ENCODE measurements at regions not wholly inside any gene's neighbourhood (a gene's known extent, or its start where the extent isn't known, plus 50 kb on each side); places are given as distances from the start of the nearest gene placed in this dataset.
"Not testable (repeated sequence)": the region's sequence is repeated elsewhere in the genome, so short reads cannot be mapped to it uniquely, and the experiment has no call there.

GRCh38 chr6:56789879-56790278 is 147.2 kb upstream of the DST start:
- Mint-ChIP-seq H3K27ac (no peak overlapping the region), H3K27me3 (peaks cover 14% of the 10 kb centered on the region), H3K4me3 (no peak overlapping the region), H3K4me1 (no peaks in the 10 kb centered on the region), H3K36me3 (peaks cover 2% of the 10 kb centered on the region), H3K9me3 (peaks cover 0 to 3% (median 1%) of the 10 kb centered on the region in 3 donors)

- Mint-ChIP-seq H3K9me3 (peaks cover 0 to 3% (median 1%) of the 10 kb centered on the region in 3 donors), H3K27me3 (peaks cover 14% of the 10 kb centered on the region), H3K4me1 (no peaks in the 10 kb centered on the region), H3K27ac (no peak overlapping the region), H3K4me3 (no peak overlapping the region), H3K36me3 (peaks cover 2% of the 10 kb centered on the region)
These were observed 146.7 kb upstream of the DST start for GRCh38 chr6:56789342-56789741.

GRCh38 chr6:56787209-56787608 is 144.5 kb upstream of the DST start:
- Mint-ChIP-seq H3K36me3 (peaks cover 2% of the 10 kb centered on the region), H3K9me3 (peaks cover 0 to 3% (median 1%) of the 10 kb centered on the region in 3 donors), H3K27me3 (peaks cover 12% of the 10 kb centered on the region), H3K4me1 (no peaks in the 10 kb centered on the region), H3K27ac (no peak overlapping the region), H3K4me3 (no peak overlapping the region)

GRCh38 chr6:56786256-56786655 is 143.6 kb upstream of the DST start:
- Mint-ChIP-seq H3K4me1 (no peaks in the 10 kb centered on the region), H3K9me3 (peaks cover 0 to 1% (median 0%) of the 10 kb centered on the region in 3 donors), H3K27me3 (peaks cover 12% of the 10 kb centered on the region), H3K36me3 (no peaks in the 10 kb centered on the region), H3K4me3 (no peak overlapping the region), H3K27ac (no peak overlapping the region)

GRCh38 chr6:56785536-56785935 is 142.8 kb upstream of the DST start:
- H3K27me3 Mint-ChIP-seq, H3K4me3 Mint-ChIP-seq, H3K27ac Mint-ChIP-seq, H3K4me1 Mint-ChIP-seq, H3K36me3 Mint-ChIP-seq, H3K9me3 Mint-ChIP-seq: not testable (repeated sequence)

- H3K4me1 Mint-ChIP-seq, H3K27ac Mint-ChIP-seq: not testable (repeated sequence)
These were observed 137.4 kb upstream of the DST start for GRCh38 chr6:56780109-56780508.

GRCh38 chr6:56778503-56778902 is 135.8 kb upstream of the DST start:
- not testable (repeated sequence) for H3K36me3 Mint-ChIP-seq, H3K27me3 Mint-ChIP-seq, H3K9me3 Mint-ChIP-seq, H3K27ac Mint-ChIP-seq, H3K4me3 Mint-ChIP-seq, H3K4me1 Mint-ChIP-seq

More at GRCh38 chr6:56780109-56780508, 137.4 kb upstream of the DST start:
- H3K4me3 Mint-ChIP-seq, H3K27me3 Mint-ChIP-seq, H3K36me3 Mint-ChIP-seq, H3K9me3 Mint-ChIP-seq: not testable (repeated sequence)

GRCh38 chr6:56775498-56776166 is 132.9 kb upstream of the DST start:
- Mint-ChIP-seq H3K9me3 (no peaks in the 10 kb centered on the region), H3K36me3 (no peaks in the 10 kb centered on the region), H3K4me1 (no peaks in the 10 kb centered on the region), H3K4me3 (no peak overlapping the region), H3K27me3 (no peaks in the 10 kb centered on the region), H3K27ac (no peak overlapping the region)

- no peak overlapping the region for H3K27ac Mint-ChIP-seq
- no peak overlapping the region for H3K4me3 Mint-ChIP-seq
These were observed 130.1 kb upstream of the DST start for GRCh38 chr6:56772737-56773184.

GRCh38 chr6:56771929-56772607 is 129.4 kb upstream of the DST start:
- Mint-ChIP-seq H3K9me3 (no peaks in the 10 kb centered on the region), H3K4me1 (no peaks in the 10 kb centered on the region), H3K27ac (no peak overlapping the region), H3K4me3 (no peak overlapping the region), H3K36me3 (no peaks in the 10 kb centered on the region), H3K27me3 (no peaks in the 10 kb centered on the region)

More at GRCh38 chr6:56772737-56773184, 130.1 kb upstream of the DST start:
- Mint-ChIP-seq H3K36me3 (no peaks in the 10 kb centered on the region), H3K4me1 (no peaks in the 10 kb centered on the region), H3K27me3 (no peaks in the 10 kb centered on the region), H3K9me3 (no peaks in the 10 kb centered on the region)

- Mint-ChIP-seq H3K27me3 (no peaks in the 10 kb centered on the region), H3K36me3 (no peaks in the 10 kb centered on the region), H3K4me3 (no peak overlapping the region), H3K9me3 (no peaks in the 10 kb centered on the region), H3K27ac (no peak overlapping the region), H3K4me1 (no peaks in the 10 kb centered on the region)
These were observed 128.5 kb upstream of the DST start for GRCh38 chr6:56771189-56771588.

GRCh38 chr6:56770011-56770520 is 127.4 kb upstream of the DST start:
- no peaks in the 10 kb centered on the region for H3K9me3 Mint-ChIP-seq
- H3K4me3 Mint-ChIP-seq: no peak overlapping the region
- H3K27ac Mint-ChIP-seq: no peak overlapping the region
- H3K27me3 Mint-ChIP-seq: no peaks in the 10 kb centered on the region
- no peaks in the 10 kb centered on the region for H3K36me3 Mint-ChIP-seq
- H3K4me1 Mint-ChIP-seq: no peaks in the 10 kb centered on the region

- no peaks in the 10 kb centered on the region for H3K36me3 Mint-ChIP-seq
- H3K4me1 Mint-ChIP-seq: no peaks in the 10 kb centered on the region
- no peak overlapping the region for H3K4me3 Mint-ChIP-seq
- H3K27me3 Mint-ChIP-seq: no peaks in the 10 kb centered on the region
- H3K27ac Mint-ChIP-seq: no peak overlapping the region
- H3K9me3 Mint-ChIP-seq: peaks cover 0 to 2% (median 0%) of the 10 kb centered on the region in 3 donors
These were observed 125.3 kb upstream of the DST start for GRCh38 chr6:56767892-56768531.

- Mint-ChIP-seq H3K36me3 (no peaks in the 10 kb centered on the region), H3K27me3 (no peaks in the 10 kb centered on the region), H3K4me3 (no peak overlapping the region), H3K9me3 (peaks cover 0 to 2% (median 0%) of the 10 kb centered on the region in 3 donors), H3K27ac (no peak overlapping the region), H3K4me1 (no peaks in the 10 kb centered on the region)
These were observed 124.7 kb upstream of the DST start for GRCh38 chr6:56767435-56767834.

GRCh38 chr6:56766806-56767178 is 124.1 kb upstream of the DST start:
- no peaks in the 10 kb centered on the region for H3K36me3 Mint-ChIP-seq

More at GRCh38 chr6:56766806-56767178, 124.1 kb upstream of the DST start:
- H3K4me1 Mint-ChIP-seq: no peaks in the 10 kb centered on the region
- H3K9me3 Mint-ChIP-seq: peaks cover 0 to 2% (median 0%) of the 10 kb centered on the region in 3 donors
- no peaks in the 10 kb centered on the region for H3K27me3 Mint-ChIP-seq
- H3K4me3 Mint-ChIP-seq: no peak overlapping the region
- no peak overlapping the region for H3K27ac Mint-ChIP-seq

Measured in IgD-negative memory B cell (primary cell).